GM12878 (cell line): ENCODE measurements at regions not wholly inside any gene's neighbourhood (a gene's known extent, or its start where the extent isn't known, plus 50 kb on each side); places are given as distances from the start of the nearest gene placed in this dataset.

ENCODE experiments used
- ATAC-seq: fragments of 200-7000 bp; cut with Tn5 transposase; 3 replicates; pipeline ENCODE4 v1.9.1; 2020; ENCODE audit warnings: mild to moderate bottlenecking, moderate library complexity
- BruUV-seq: library from RNA; stranded (reverse); fragments of 400-500 nt; replicated peaks from 2 replicates; lab custom pipeline; 2021; lab: Mats Ljungman, UMichigan
- CTCF ChIA-PET: fragments of 300-600 bp; sonication (Branson Sonifier 250); formaldehyde crosslinking; extraction: SDS; loops from one replicate; lab custom pipeline; 2021; ENCODE audit warnings: inconsistent platforms; lab: Yijun Ruan, JAX
- POLR2A ChIA-PET: fragments of 350-600 bp; formaldehyde crosslinking; extraction: SDS; loops from one replicate; lab custom pipeline; 2021; ENCODE audit warnings: inconsistent platforms; lab: Charles Lee
- RAD21 ChIA-PET: fragments of 300-600 bp; sonication (Branson Sonifier 250); formaldehyde crosslinking; loops from one replicate; lab custom pipeline; 2023; ENCODE audit warnings: antibody characterized with exemption; ENCODE audit not compliant: unreplicated experiment; lab: Charles Lee
- SMC1A ChIA-PET: fragments of 300-600 bp; sonication (Branson Sonifier 250); formaldehyde crosslinking; loops from one replicate; lab custom pipeline; 2023; ENCODE audit not compliant: unreplicated experiment, uncharacterized antibody; lab: Charles Lee
- DNase-seq: peaks from one replicate; pipeline ENCODE4 v3.0.0-alpha.2; 2011; ENCODE audit warnings: low read depth, low spot score
- FAIRE-seq: peaks from 3 replicates; lab custom pipeline; 2011; peaks lifted over from hg19 to GRCh38; lab: Jason Lieb, UNC
- H2AFZ ChIP-seq: 2 replicates; pipeline ENCODE4 v1.6.0; 2011; ENCODE audit warnings: low read depth, low read length, control low read depth; ENCODE audit not compliant: control insufficient read depth
- H3K27ac ChIP-seq: 2 replicates; pipeline ENCODE4 v1.5.1; 2011; ENCODE audit warnings: control low read depth; ENCODE audit not compliant: control insufficient read depth, insufficient read depth
- H3K27me3 ChIP-seq, 2 experiments: replicated peaks in 1 of 2; 2 replicates each; pipeline versions ENCODE4 v1.6.0 to v1.6.1; 2011; ENCODE audit warnings: low read length in 1 of 2; ENCODE audit not compliant: control insufficient read depth in 2 of 2, insufficient read depth in 2 of 2
- H3K36me3 ChIP-seq, 2 experiments: 2 replicates each; pipeline ENCODE4 v1.5.1; 2011; ENCODE audit warnings: low read length in 1 of 2; ENCODE audit not compliant: control insufficient read depth in 2 of 2, insufficient read depth in 2 of 2
- H3K4me1 ChIP-seq: 2 replicates; pipeline ENCODE4 v1.6.1; 2011; ENCODE audit warnings: mild to moderate bottlenecking, low read length, moderate library complexity, mixed read lengths; ENCODE audit not compliant: control insufficient read depth, insufficient read depth
- H3K4me2 ChIP-seq: 2 replicates; pipeline ENCODE4 v1.6.0; 2011; ENCODE audit warnings: control low read depth; ENCODE audit not compliant: control insufficient read depth, insufficient read depth
- H3K4me3 ChIP-seq: fragments of 200-600 bp; sonication (generic); 2 replicates; pipeline ENCODE4 v1.5.1; 2016
- H3K79me2 ChIP-seq: 2 replicates; pipeline ENCODE4 v1.6.0; 2011; ENCODE audit warnings: low read length; ENCODE audit not compliant: control insufficient read depth, insufficient read depth
- H3K9ac ChIP-seq: 2 replicates; pipeline ENCODE4 v1.8.0; 2011; ENCODE audit warnings: low read length, control low read depth, mixed read lengths; ENCODE audit not compliant: control insufficient read depth, insufficient read depth
- H3K9me3 ChIP-seq: replicated peaks from 3 replicates; pipeline ENCODE4 v1.5.1; 2011; ENCODE audit warnings: mild to moderate bottlenecking, low read length; ENCODE audit not compliant: control insufficient read depth, insufficient read depth
- H4K20me1 ChIP-seq: 2 replicates; pipeline ENCODE4 v1.6.0; 2011; ENCODE audit not compliant: control insufficient read depth, insufficient read depth
- HSF1 ChIP-seq: fragments of 150-350 bp; IDR thresholded peaks from 2 replicates; pipeline ENCODE4 v1.6.1; 2014; ENCODE audit warnings: mild to moderate bottlenecking, low read depth, low read length
- MXI1 ChIP-seq: fragments of 150-350 bp; IDR thresholded peaks from 2 replicates; pipeline ENCODE4 v1.6.1; 2011; ENCODE audit warnings: low read depth, mild to moderate bottlenecking, inconsistent platforms, low read length, improper control_type of control experiment
- NR2C2 ChIP-seq: IDR thresholded peaks from 2 replicates; pipeline ENCODE4 v1.6.1; 2011; ENCODE audit warnings: borderline replicate concordance, low read depth; ENCODE audit not compliant: control insufficient read depth, insufficient read length
- PKNOX1 ChIP-seq: fragments of 450-650 bp; IDR thresholded peaks from 2 replicates; pipeline ENCODE4 v1.6.1; 2016; ENCODE audit warnings: mild to moderate bottlenecking
- POLR2AphosphoS2 ChIP-seq: IDR thresholded peaks from 2 replicates; pipeline ENCODE4 v1.6.1; 2011; ENCODE audit warnings: low read depth, mild to moderate bottlenecking, low read length, improper control_type of control experiment, moderate library complexity
- RELA ChIP-seq: fragments of 450-650 bp; IDR thresholded peaks from 2 replicates; pipeline ENCODE4 v1.8.0; 2014; ENCODE audit warnings: borderline replicate concordance; ENCODE audit not compliant: partially characterized antibody
- RELB ChIP-seq: fragments of 450-650 bp; IDR thresholded peaks from 2 replicates; pipeline ENCODE4 v1.6.1; 2017; ENCODE audit warnings: low read depth, mild to moderate bottlenecking, moderate library complexity
- SREBF2 ChIP-seq: IDR thresholded peaks from 2 replicates; pipeline ENCODE4 v1.6.1; 2012; ENCODE audit warnings: mild to moderate bottlenecking, low read length
- ZNF24 ChIP-seq: fragments of 450-650 bp; IDR thresholded peaks from 2 replicates; pipeline ENCODE4 v1.6.1; 2017; ENCODE audit warnings: antibody characterized with exemption, mild to moderate bottlenecking
- WGBS: methylation state at CpG from one replicate; pipeline ENCODE4 v1.1.6; 2016; ENCODE audit warnings: low lambda C conversion rate; ENCODE audit not compliant: insufficient replicate concordance, insufficient coverage; ENCODE audit errors: missing lambda C conversion rate; 5-methylcytosine and 5-hydroxymethylcytosine counted together
- in situ Hi-C: fragments of 300-500 bp; cut with MboI; formaldehyde crosslinking; loops from 9 replicates; pipeline ENCODE4 v1.14.3; 2018; ENCODE audit warnings: mixed read lengths
- intact Hi-C: fragments of 100-400 bp; cut with micrococcal nuclease; formaldehyde crosslinking; loops from one replicate; pipeline ENCODE4 v1.14.2; 2022; ENCODE audit not compliant: unreplicated experiment

GRCh38 chr21:24112020-24112419 is 1495.3 kb downstream of the MRPL39 start:
- TF ChIP-seq SREBF2 (no peak), NR2C2 (no peak), RELA (no peak), POLR2AphosphoS2 (no peak), MXI1 (no peak), HSF1 (no peak), PKNOX1 (no peak), RELB (no peak), ZNF24 (no peak)
- TF ChIP-seq, all 136 proteins: peak for 0
- Histone ChIP-seq H3K36me3 (no peaks in the 10 kb centered on the region), H3K27me3 (no peaks in the 10 kb centered on the region), H3K4me3 (no peak overlapping the region), H4K20me1 (no peaks in the 10 kb centered on the region), H3K9me3 (no peaks in the 10 kb centered on the region), H3K4me1 (no peaks in the 10 kb centered on the region), H3K27ac (no peak overlapping the region), H3K9ac (no peak overlapping the region), H3K79me2 (no peaks in the 10 kb centered on the region), H3K4me2 (no peak overlapping the region), H2AFZ (no peak overlapping the region)
- in situ Hi-C loops (no loop called here), intact Hi-C loops (no loop called here)
- DNase-seq: no peak
- ATAC-seq: no peak
- WGBS: 10% methylated on average over 5 of the region's 5 CpGs
- BruUV-seq: no TSS peak
- FAIRE-seq: no peak
- ChIA-PET POLR2A (no interaction called here), RAD21 (no interaction called here), CTCF (interaction anchor here (1.4 to 1.7 kb wide), 2 partner anchors 13 to 25 kb away, joined by 3 to 5 read pairs; no protein-coding TSS in a partner anchor), SMC1A (no interaction called here)
